BJ (cell line): ENCODE measurements at regions not wholly inside any gene's neighbourhood (a gene's known extent, or its start where the extent isn't known, plus 50 kb on each side); places are given as distances from the start of the nearest gene placed in this dataset.

Experiments
- CTCF ChIA-PET: fragments of 350-600 bp; formaldehyde crosslinking; extraction: SDS; loops from one replicate; lab custom pipeline; 2021; ENCODE audit warnings: antibody characterized with exemption, inconsistent platforms; lab: Yijun Ruan, JAX
- POLR2A ChIA-PET: fragments of 300-600 bp; sonication (Branson Sonifier 250); formaldehyde crosslinking; extraction: SDS; loops from one replicate; lab custom pipeline; 2021; ENCODE audit warnings: antibody characterized with exemption; lab: Charles Lee
- DNase-seq: peaks from one replicate; pipeline ENCODE4 v3.0.0-alpha.2; 2011; ENCODE audit warnings: low read depth
- H3K27me3 ChIP-seq: 2 replicates; pipeline ENCODE4 v1.6.0; 2011; ENCODE audit warnings: low read length; ENCODE audit not compliant: control insufficient read depth, insufficient read depth
- H3K36me3 ChIP-seq: 2 replicates; pipeline ENCODE4 v1.5.1; 2011; ENCODE audit warnings: low read length; ENCODE audit not compliant: control insufficient read depth, insufficient read depth
- H3K4me3 ChIP-seq: 2 replicates; pipeline ENCODE4 v1.5.1; 2011; ENCODE audit warnings: low read depth, mild to moderate bottlenecking, control low read depth, low read length
- CTCF ChIP-seq: IDR thresholded peaks from 2 replicates; pipeline ENCODE4 v1.5.1; 2011; ENCODE audit warnings: low read depth, mild to moderate bottlenecking, control low read depth, inconsistent platforms, low read length, moderate library complexity; ENCODE audit not compliant: insufficient read depth

GRCh38 chr7:155183655-155184054 lies 113.5 kb downstream of the HTR5A start:
- CTCF ChIA-PET = interaction anchor here (2.0 kb wide), 1 partner anchor 161 kb away, joined by 5 read pairs; no protein-coding TSS in a partner anchor
- H3K27me3 ChIP-seq = no peaks in the 10 kb centered on the region
- TF ChIP-seq CTCF = no peak
- H3K36me3 ChIP-seq = no peaks in the 10 kb centered on the region
- no peak overlapping the region for H3K4me3 ChIP-seq
- POLR2A ChIA-PET = no interaction called here
- no peak for DNase-seq

- POLR2A ChIA-PET = no interaction called here
- CTCF ChIA-PET = interaction anchor here (1.3 kb wide), 1 partner anchor 160 kb away, joined by 7 read pairs; no protein-coding TSS in a partner anchor
- no peaks in the 10 kb centered on the region for H3K27me3 ChIP-seq
- H3K4me3 ChIP-seq = no peak overlapping the region
- H3K36me3 ChIP-seq = no peaks in the 10 kb centered on the region
- no peak for TF ChIP-seq CTCF
- DNase-seq = no peak
Measured at GRCh38 chr7:155184923-155185322, 112.8 kb upstream of the INSIG1 start.

- no peak for DNase-seq
- ChIA-PET POLR2A (no interaction called here), CTCF (interaction anchor here (0.8 to 8.3 kb wide), 2 partner anchors 108 to 156 kb away, joined by 3 to 84 read pairs; no protein-coding TSS in a partner anchor)
- Histone ChIP-seq H3K36me3 (no peaks in the 10 kb centered on the region), H3K4me3 (no peak overlapping the region), H3K27me3 (no peaks in the 10 kb centered on the region; the same call in none of the 2 replicates)
- TF ChIP-seq CTCF = no peak
Measured at GRCh38 chr7:155187061-155187785, 110.5 kb upstream of the INSIG1 start.

GRCh38 chr7:155188357-155188756 lies 109.3 kb upstream of the INSIG1 start:
- ChIA-PET POLR2A (no interaction called here), CTCF (interaction anchor here (1.8 to 8.3 kb wide), 3 partner anchors 11 to 155 kb away, joined by 9 to 84 read pairs (median 14); no protein-coding TSS in a partner anchor)
- no peaks in the 10 kb centered on the region; the same call in none of the 2 replicates for H3K27me3 ChIP-seq
- TF ChIP-seq CTCF = no peak
- no peaks in the 10 kb centered on the region for H3K36me3 ChIP-seq
- DNase-seq = no peak
- H3K4me3 ChIP-seq = no peak overlapping the region

GRCh38 chr7:155188821-155189581 lies 108.7 kb upstream of the INSIG1 start:
- Histone ChIP-seq H3K36me3 (no peaks in the 10 kb centered on the region), H3K27me3 (no peaks in the 10 kb centered on the region; the same call in none of the 2 replicates), H3K4me3 (no peak overlapping the region)
- CTCF ChIA-PET = interaction anchor here (0.8 to 8.3 kb wide), 12 partner anchors 10 to 261 kb away, joined by 3 to 84 read pairs (median 8); partner anchors contain the start of gene INSIG1
- TF ChIP-seq CTCF = no peak
- no peak for DNase-seq
- POLR2A ChIA-PET = no interaction called here
